H9 (cell line): ENCODE measurements at regions not wholly inside any gene's neighbourhood (a gene's known extent, or its start where the extent isn't known, plus 50 kb on each side); places are given as distances from the start of the nearest gene placed in this dataset.

Source experiments
- DNase-seq: peaks from one replicate; pipeline ENCODE4 v3.0.0-alpha.2; 2017
- H2AFZ ChIP-seq: one replicate; pipeline ENCODE4 v1.6.1; 2013; ENCODE audit warnings: mild to moderate bottlenecking, low read length, control low read depth, moderate library complexity
- H2AK5ac ChIP-seq: 2 replicates; pipeline ENCODE4 v1.6.1; 2013; ENCODE audit warnings: low read length, control low read depth, mixed read lengths; ENCODE audit not compliant: insufficient read length
- H2BK120ac ChIP-seq: one replicate; pipeline ENCODE4 v1.6.1; 2013; ENCODE audit warnings: low read depth, mild to moderate bottlenecking, low read length, control low read depth, inconsistent platforms; ENCODE audit not compliant: poor library complexity, severe bottlenecking
- H2BK12ac ChIP-seq: 2 replicates; pipeline ENCODE4 v1.6.1; 2013; ENCODE audit warnings: low read length, control low read depth, mixed read lengths, low read depth; ENCODE audit not compliant: insufficient read length
- H2BK15ac ChIP-seq: 2 replicates; pipeline ENCODE4 v1.6.1; 2013; ENCODE audit warnings: low read depth, low read length, control low read depth
- H2BK20ac ChIP-seq: one replicate; pipeline ENCODE4 v1.6.1; 2013; ENCODE audit warnings: low read depth, mild to moderate bottlenecking, low read length, control low read depth, inconsistent platforms; ENCODE audit not compliant: poor library complexity, severe bottlenecking
- H2BK5ac ChIP-seq: 2 replicates; pipeline ENCODE4 v1.6.1; 2013; ENCODE audit warnings: low read length, control low read depth, mixed read lengths; ENCODE audit not compliant: insufficient read length
- H3K14ac ChIP-seq: 2 replicates; pipeline ENCODE4 v1.6.1; 2013; ENCODE audit warnings: low read length, control low read depth; ENCODE audit not compliant: insufficient read depth
- H3K18ac ChIP-seq: 2 replicates; pipeline ENCODE4 v1.6.1; 2013; ENCODE audit warnings: low read depth, mild to moderate bottlenecking, mixed read lengths, low read length, control low read depth; ENCODE audit not compliant: insufficient read length
- H3K23ac ChIP-seq: 2 replicates; pipeline ENCODE4 v1.6.1; 2013; ENCODE audit warnings: low read length, control low read depth, mixed read lengths, low read depth; ENCODE audit not compliant: insufficient read length
- H3K23me2 ChIP-seq: 2 replicates; pipeline ENCODE4 v1.6.1; 2013; ENCODE audit warnings: low read depth, mild to moderate bottlenecking, mixed read lengths, low read length, control low read depth; ENCODE audit not compliant: insufficient read length, poor library complexity, severe bottlenecking
- H3K27ac ChIP-seq: 2 replicates; pipeline ENCODE4 v1.5.1; 2013; ENCODE audit warnings: low read length, control low read depth, mixed read lengths, low read depth; ENCODE audit not compliant: insufficient read length
- H3K27me3 ChIP-seq: 2 replicates; pipeline ENCODE4 v1.6.1; 2013; ENCODE audit warnings: low read length, control low read depth, inconsistent platforms; ENCODE audit not compliant: insufficient read depth
- H3K4ac ChIP-seq: 2 replicates; pipeline ENCODE4 v1.6.1; 2013; ENCODE audit warnings: low read depth, mild to moderate bottlenecking, control low read depth, inconsistent platforms, low read length, moderate library complexity
- H3K4me1 ChIP-seq: 2 replicates; pipeline ENCODE4 v1.6.1; 2013; ENCODE audit warnings: low read length, control low read depth, inconsistent platforms; ENCODE audit not compliant: insufficient read depth
- H3K4me2 ChIP-seq: 2 replicates; pipeline ENCODE4 v1.6.1; 2013; ENCODE audit warnings: low read length, control low read depth, mixed read lengths; ENCODE audit not compliant: insufficient read length, insufficient read depth
- H3K56ac ChIP-seq: 2 replicates; pipeline ENCODE4 v1.6.1; 2013; ENCODE audit warnings: low read depth, mild to moderate bottlenecking, mixed read lengths, low read length, control low read depth; ENCODE audit not compliant: insufficient read length
- H3K79me1 ChIP-seq: 2 replicates; pipeline ENCODE4 v1.6.1; 2013; ENCODE audit warnings: low read depth, mild to moderate bottlenecking, moderate library complexity, low read length, control low read depth, inconsistent platforms; ENCODE audit not compliant: insufficient read depth, poor library complexity, severe bottlenecking
- H3K79me2 ChIP-seq: 2 replicates; pipeline ENCODE4 v1.6.1; 2013; ENCODE audit warnings: low read length, control low read depth, inconsistent platforms; ENCODE audit not compliant: insufficient read depth
- H3K9ac ChIP-seq: 2 replicates; pipeline ENCODE4 v1.6.1; 2013; ENCODE audit warnings: low read length, control low read depth, mixed read lengths; ENCODE audit not compliant: insufficient read length; ENCODE audit errors: extremely low read depth
- H3K9me3 ChIP-seq: one replicate; pipeline ENCODE4 v1.6.1; 2013; ENCODE audit warnings: low read depth, low read length, inconsistent platforms; ENCODE audit not compliant: control insufficient read depth
- H3T11ph ChIP-seq: one replicate; pipeline ENCODE4 v1.6.1; 2013; ENCODE audit warnings: mild to moderate bottlenecking, low read length, control low read depth, inconsistent platforms
- H4K20me1 ChIP-seq: one replicate; pipeline ENCODE4 v1.6.1; 2013; ENCODE audit not compliant: control insufficient read depth, insufficient read length, insufficient read depth
- H4K5ac ChIP-seq: 2 replicates; pipeline ENCODE4 v1.6.1; 2013; ENCODE audit warnings: low read depth, mild to moderate bottlenecking, mixed read lengths, low read length, control low read depth; ENCODE audit not compliant: insufficient read length
- H4K8ac ChIP-seq: replicated peaks from 2 replicates; pipeline ENCODE4 v1.6.1; 2013; ENCODE audit warnings: low read length, control low read depth, mixed read lengths, low read depth; ENCODE audit not compliant: insufficient read length
- H4K91ac ChIP-seq: 2 replicates; pipeline ENCODE4 v1.6.1; 2013; ENCODE audit warnings: low read depth, mild to moderate bottlenecking, moderate library complexity, mixed read lengths, low read length, control low read depth; ENCODE audit not compliant: insufficient read length
- H3K27ac Mint-ChIP-seq, 3 experiments: 2 replicates in 2 of 3; 3 replicates in 1 of 3; pipeline ENCODE4 v1.8.0; 2020 to 2021; ENCODE audit warnings: mixed read lengths in 3 of 3, mild to moderate bottlenecking in 1 of 3, moderate library complexity in 1 of 3
- H3K27me3 Mint-ChIP-seq: 2 replicates; pipeline ENCODE4 v1.8.0; 2021; ENCODE audit warnings: low read depth, mild to moderate bottlenecking, moderate library complexity, mixed read lengths
- H3K36me3 Mint-ChIP-seq, 3 experiments: 2 replicates in 2 of 3; 3 replicates in 1 of 3; pipeline ENCODE4 v1.8.0; 2020 to 2021; ENCODE audit warnings: low read depth in 3 of 3, mixed read lengths in 3 of 3; ENCODE audit not compliant: insufficient read depth in 1 of 3
- H3K4me1 Mint-ChIP-seq, 2 experiments: 2 replicates each; pipeline ENCODE4 v1.8.0; 2020; ENCODE audit warnings: mixed read lengths in 2 of 2
- H3K4me3 Mint-ChIP-seq, 2 experiments: 2 replicates in 1 of 2; 3 replicates in 1 of 2; pipeline ENCODE4 v1.8.0; 2020 to 2021; ENCODE audit warnings: mild to moderate bottlenecking in 2 of 2, mixed read lengths in 2 of 2, moderate library complexity in 1 of 2
- H3K9me3 Mint-ChIP-seq, 2 experiments: 2 replicates in 1 of 2; 3 replicates in 1 of 2; pipeline ENCODE4 v1.8.0; 2020; ENCODE audit warnings: mild to moderate bottlenecking in 2 of 2, mixed read lengths in 2 of 2, moderate library complexity in 1 of 2
- CTCF ChIP-seq: fragments of 200-600 bp; sonication (generic); conservative IDR thresholded peaks from 3 replicates; pipeline ENCODE4 v1.8.0; 2021; ENCODE audit warnings: antibody characterized with exemption, mild to moderate bottlenecking
- WGBS: extraction: QIAGEN DNeasy Blood & Tissue Kit; methylation state at CpG from one replicate; pipeline ENCODE4 v1.1.7; 2013; ENCODE audit warnings: missing lambda C conversion rate, low lambda C conversion rate, mixed read lengths; ENCODE audit not compliant: insufficient read length; ENCODE audit errors: extremely low coverage; 5-methylcytosine and 5-hydroxymethylcytosine counted together

DNA sequence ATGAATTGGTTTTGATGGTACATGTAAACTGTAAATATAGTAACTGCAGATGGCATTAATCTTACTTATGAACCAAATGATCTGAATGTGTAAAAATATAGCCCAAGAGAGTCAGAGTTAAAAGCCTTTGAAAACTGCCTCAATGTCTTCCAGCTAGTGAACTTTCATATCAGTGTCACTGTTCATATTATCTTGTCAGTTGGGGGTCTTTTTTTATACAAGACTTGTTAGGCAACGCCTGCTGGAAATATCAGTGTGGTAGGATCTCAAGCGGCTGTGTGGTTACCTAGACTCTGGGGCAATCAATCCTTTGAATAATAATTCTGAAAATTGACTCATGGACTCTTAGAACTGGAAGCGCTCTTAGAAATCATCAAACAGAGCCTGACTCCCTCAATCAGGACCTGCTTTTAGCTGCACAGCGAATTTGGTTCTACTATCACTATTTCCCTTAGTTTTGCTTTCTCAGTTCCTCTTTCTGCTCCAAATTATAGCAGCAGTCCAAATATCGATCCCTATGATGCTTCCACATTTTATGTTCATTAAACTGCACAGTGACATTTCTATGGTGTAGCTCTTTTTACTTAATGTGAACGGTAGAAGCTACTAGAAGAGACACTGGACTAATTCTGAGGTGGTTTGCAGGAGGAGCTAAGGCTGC is 100.1 kb upstream of the COL1A2 start:
- H3K18ac ChIP-seq, result no peak overlapping the region
- H3K9ac ChIP-seq, result no peak overlapping the region
- no peak overlapping the region for H4K5ac ChIP-seq
- no peak overlapping the region for H2BK120ac ChIP-seq
- no peak overlapping the region for H3K56ac ChIP-seq
- H3K4ac ChIP-seq, result no peak overlapping the region
- H2AFZ ChIP-seq, result no peak overlapping the region
- no peaks in the 10 kb centered on the region for H3K79me1 ChIP-seq
- no peaks in the 10 kb centered on the region for H3K9me3 ChIP-seq
- H2AK5ac ChIP-seq, result no peak overlapping the region
- no peak overlapping the region for H2BK15ac ChIP-seq
- H3K36me3 Mint-ChIP-seq, result no peaks in the 10 kb centered on the region
- no peak overlapping the region for H2BK20ac ChIP-seq
- H4K20me1 ChIP-seq, result no peaks in the 10 kb centered on the region
- H3K4me1 ChIP-seq, result no peaks in the 10 kb centered on the region
- H3K23me2 ChIP-seq, result no peaks in the 10 kb centered on the region
- H4K91ac ChIP-seq, result no peak overlapping the region
- H3K27ac Mint-ChIP-seq, result no peak overlapping the region
- no peaks in the 10 kb centered on the region for H3K27me3 ChIP-seq
- WGBS, result no CpG with 5 or more reads among the region's 6 CpGs
- H3K4me1 Mint-ChIP-seq, result no peaks in the 10 kb centered on the region
- H3K79me2 ChIP-seq, result no peaks in the 10 kb centered on the region
- H2BK5ac ChIP-seq, result no peak overlapping the region
- H3K27ac ChIP-seq, result no peak overlapping the region
- H3K4me3 Mint-ChIP-seq, result no peak overlapping the region
- no peak overlapping the region for H3T11ph ChIP-seq
- H3K23ac ChIP-seq, result no peak overlapping the region
- H3K14ac ChIP-seq, result no peak overlapping the region
- DNase-seq, result no peak
- no peaks in the 10 kb centered on the region; the same call in 1 of the 2 replicates for H3K27me3 Mint-ChIP-seq
- no peak overlapping the region for H4K8ac ChIP-seq
- H2BK12ac ChIP-seq, result no peak overlapping the region
- no peak for TF ChIP-seq CTCF
- no peaks in the 10 kb centered on the region for H3K9me3 Mint-ChIP-seq
- no peak overlapping the region for H3K4me2 ChIP-seq
